ENCODE measurements at regions not wholly inside any gene's neighbourhood (a gene's known extent, or its start where the extent isn't known, plus 50 kb on each side); places are given as distances from the start of the nearest gene placed in this dataset.

GRCh38 chr20:57844626-57845596 lies 135.1 kb upstream of the PMEPA1 start:
- TF ChIP-seq KDM1A (IDR thresholded peaks at IDR 0.05; ENCODE audit: low read depth), result no peak
- no peak for TF ChIP-seq CTCF (IDR thresholded peaks at IDR 0.05)
- no peak for TF ChIP-seq MAX (IDR thresholded peaks at IDR 0.05)
- TF ChIP-seq POLR2A (IDR thresholded peaks at IDR 0.05; ENCODE audit: low read length), result no peak
- TF ChIP-seq CHD2 (IDR thresholded peaks at IDR 0.05; ENCODE audit: low read length, partially characterized antibody), result no peak
- TF ChIP-seq, protein P1, sequence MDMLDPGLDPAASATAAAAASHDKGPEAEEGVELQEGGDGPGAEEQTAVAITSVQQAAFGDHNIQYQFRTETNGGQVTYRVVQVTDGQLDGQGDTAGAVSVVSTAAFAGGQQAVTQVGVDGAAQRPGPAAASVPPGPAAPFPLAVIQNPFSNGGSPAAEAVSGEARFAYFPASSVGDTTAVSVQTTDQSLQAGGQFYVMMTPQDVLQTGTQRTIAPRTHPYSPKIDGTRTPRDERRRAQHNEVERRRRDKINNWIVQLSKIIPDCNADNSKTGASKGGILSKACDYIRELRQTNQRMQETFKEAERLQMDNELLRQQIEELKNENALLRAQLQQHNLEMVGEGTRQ (IDR thresholded peaks at IDR 0.05), result 0 out of 2 replicates have a peak, but pooled peaks have one; percentile 28
- no peak for TF ChIP-seq HDAC2 (IDR thresholded peaks at IDR 0.05)
- no peak for TF ChIP-seq ESRRA (IDR thresholded peaks at IDR 0.05; ENCODE audit: borderline replicate concordance, low read length)
- no peak for TF ChIP-seq EP300 (IDR thresholded peaks at IDR 0.05)
- TF ChIP-seq NFE2L2 (conservative IDR thresholded peaks at IDR 0.05; ENCODE audit: low read length), result no peak
- TF ChIP-seq REST (IDR thresholded peaks at IDR 0.05), result no peak
- TF ChIP-seq POLR2AphosphoS2 (conservative IDR thresholded peaks at IDR 0.05; ENCODE audit: low read length), result no peak
- no peak for TF ChIP-seq RAD21 (conservative IDR thresholded peaks at IDR 0.05 in 1 of 2, IDR thresholded peaks at IDR 0.05 in 1 of 2)
- no peak for TF ChIP-seq JUN (IDR thresholded peaks at IDR 0.05)

Data from A549 (cell line).